Endodermal cell (in vitro differentiated cells): ENCODE measurements at regions not wholly inside any gene's neighbourhood (a gene's known extent, or its start where the extent isn't known, plus 50 kb on each side); places are given as distances from the start of the nearest gene placed in this dataset.

Experiments used
- DNase-seq: peaks from one replicate; pipeline ENCODE4 v3.0.0-alpha.2; 2017
- H3K27ac ChIP-seq: 2 replicates; pipeline ENCODE4 v1.5.1; 2013; ENCODE audit warnings: mild to moderate bottlenecking, low read depth, low read length, moderate library complexity
- H3K27me3 ChIP-seq: 2 replicates; pipeline ENCODE4 v1.6.1; 2013; ENCODE audit warnings: mild to moderate bottlenecking, low read length, moderate library complexity; ENCODE audit not compliant: insufficient read depth, control insufficient read depth, poor library complexity, severe bottlenecking
- H3K36me3 ChIP-seq: 2 replicates; pipeline ENCODE4 v1.7.0; 2013; ENCODE audit warnings: mild to moderate bottlenecking, low read length, moderate library complexity; ENCODE audit not compliant: control insufficient read depth, insufficient read depth
- H3K4me1 ChIP-seq: one replicate; pipeline ENCODE4 v1.7.0; 2013; ENCODE audit warnings: low read length; ENCODE audit not compliant: control insufficient read depth, insufficient read depth
- H3K4me3 ChIP-seq: 2 replicates; pipeline ENCODE4 v1.5.1; 2013; ENCODE audit warnings: mild to moderate bottlenecking, low read length, moderate library complexity
- H3K9ac ChIP-seq: 2 replicates; pipeline ENCODE4 v1.6.1; 2013; ENCODE audit warnings: mild to moderate bottlenecking, low read length, moderate library complexity; ENCODE audit not compliant: poor library complexity, severe bottlenecking; ENCODE audit errors: extremely low read depth
- H3K9me3 ChIP-seq: 2 replicates; pipeline ENCODE4 v1.6.1; 2013; ENCODE audit warnings: mild to moderate bottlenecking, low read length, moderate library complexity; ENCODE audit not compliant: control insufficient read depth
- H3K27ac Mint-ChIP-seq: 2 replicates; pipeline ENCODE4 v1.8.0; 2020; ENCODE audit warnings: mixed read lengths
- H3K27me3 Mint-ChIP-seq: 2 replicates; pipeline ENCODE4 v1.8.0; 2021; ENCODE audit warnings: mild to moderate bottlenecking, mixed read lengths; ENCODE audit not compliant: insufficient read depth
- H3K36me3 Mint-ChIP-seq: 2 replicates; pipeline ENCODE4 v1.8.0; 2020; ENCODE audit warnings: low read depth, mixed read lengths
- H3K4me1 Mint-ChIP-seq: 2 replicates; pipeline ENCODE4 v1.8.0; 2020; ENCODE audit warnings: mixed read lengths
- H3K4me3 Mint-ChIP-seq: 2 replicates; pipeline ENCODE4 v1.8.0; 2020; ENCODE audit warnings: mild to moderate bottlenecking, moderate library complexity, mixed read lengths
- H3K9me3 Mint-ChIP-seq: 2 replicates; pipeline ENCODE4 v1.8.0; 2020; ENCODE audit warnings: mild to moderate bottlenecking, mixed read lengths
- CTCF ChIP-seq: fragments of 200-600 bp; sonication (generic); conservative IDR thresholded peaks from 2 replicates; pipeline ENCODE4 v1.5.0; 2021; ENCODE audit warnings: antibody characterized with exemption, mild to moderate bottlenecking
- WGBS, 2 experiments: methylation state at CpG; one replicate each; pipeline versions ENCODE4 v1.1.5 to v1.1.7; 2013; ENCODE audit warnings: missing lambda C conversion rate in 2 of 2, mixed read lengths in 1 of 2; ENCODE audit not compliant: insufficient coverage in 1 of 2, insufficient read length in 1 of 2; 5-methylcytosine and 5-hydroxymethylcytosine counted together

GRCh38 chr18:25465152-25465732 lies 113.3 kb upstream of the ZNF521 start:
- Mint-ChIP-seq H3K9me3 (no peaks in the 10 kb centered on the region), H3K36me3 (no peaks in the 10 kb centered on the region), H3K27me3 (no peaks in the 10 kb centered on the region), H3K4me3 (no peak overlapping the region), H3K27ac (no peak overlapping the region), H3K4me1 (peaks cover 6% of the 10 kb centered on the region)
- Histone ChIP-seq H3K4me1 (no peaks in the 10 kb centered on the region), H3K9ac (no peak overlapping the region), H3K9me3 (no peaks in the 10 kb centered on the region), H3K27ac (peak overlapping the region; percentile 6), H3K36me3 (no peaks in the 10 kb centered on the region), H3K4me3 (no peak overlapping the region), H3K27me3 (no peaks in the 10 kb centered on the region)
- WGBS, 2 experiments, result 87 to 93% methylated on average over 9 to 15 of the region's 15 CpGs
- TF ChIP-seq CTCF, result no peak
- no peak for DNase-seq

- Histone ChIP-seq H3K4me3 (no peak overlapping the region), H3K27ac (no peak overlapping the region), H3K27me3 (no peaks in the 10 kb centered on the region), H3K9me3 (no peaks in the 10 kb centered on the region), H3K36me3 (no peaks in the 10 kb centered on the region), H3K4me1 (no peaks in the 10 kb centered on the region), H3K9ac (no peak overlapping the region)
- Mint-ChIP-seq H3K9me3 (no peaks in the 10 kb centered on the region), H3K4me1 (peaks cover 6% of the 10 kb centered on the region), H3K27ac (no peak overlapping the region), H3K4me3 (no peak overlapping the region), H3K36me3 (no peaks in the 10 kb centered on the region), H3K27me3 (no peaks in the 10 kb centered on the region)
- no peak for DNase-seq
- TF ChIP-seq CTCF, result no peak
Measured at GRCh38 chr18:25464227-25464626, 112.3 kb upstream of the ZNF521 start.

GRCh38 chr18:25463726-25464125 lies 111.8 kb upstream of the ZNF521 start:
- Histone ChIP-seq H3K9me3 (no peaks in the 10 kb centered on the region), H3K36me3 (no peaks in the 10 kb centered on the region), H3K4me3 (no peak overlapping the region), H3K9ac (no peak overlapping the region), H3K4me1 (no peaks in the 10 kb centered on the region), H3K27ac (no peak overlapping the region), H3K27me3 (no peaks in the 10 kb centered on the region)
- Mint-ChIP-seq H3K4me1 (peaks cover 6% of the 10 kb centered on the region), H3K9me3 (no peaks in the 10 kb centered on the region), H3K36me3 (no peaks in the 10 kb centered on the region), H3K27ac (no peak overlapping the region), H3K4me3 (no peak overlapping the region), H3K27me3 (no peaks in the 10 kb centered on the region)
- no peak for TF ChIP-seq CTCF
- no peak for DNase-seq
- WGBS, 2 experiments, result 67 to 73% methylated on average over 3 to 4 of the region's 4 CpGs
